HG03520 (cell line): ENCODE measurements at regions not wholly inside any gene's neighbourhood (a gene's known extent, or its start where the extent isn't known, plus 50 kb on each side); places are given as distances from the start of the nearest gene placed in this dataset.

Experiments
- ATAC-seq: cut with Tn5 transposase; IDR thresholded peaks from one replicate; pipeline ENCODE4 v1.9.1; 2021; ENCODE audit warnings: mild to moderate bottlenecking, moderate library complexity; ENCODE audit not compliant: unreplicated experiment

DNA sequence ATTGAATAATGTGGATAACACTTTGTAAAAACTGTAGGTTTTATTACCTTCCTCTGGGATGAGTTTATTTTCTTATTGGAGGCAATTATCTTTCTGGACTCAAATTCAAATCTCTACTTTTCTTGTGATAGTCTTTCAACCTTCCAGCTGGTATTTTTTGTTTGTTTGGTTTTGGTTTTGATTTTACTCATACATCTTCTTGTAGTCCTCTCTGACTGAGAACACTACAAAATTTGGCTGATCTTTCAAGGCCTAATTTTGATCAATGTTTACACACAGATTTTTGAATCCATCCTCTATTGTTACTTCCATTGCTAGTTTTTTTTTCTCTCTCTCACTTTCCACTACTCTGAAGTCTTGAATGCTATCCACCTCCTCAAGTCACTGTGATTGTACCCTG, 303.8 kb upstream of the NECTIN3 start:
- peak; percentile 83 for ATAC-seq

DNA sequence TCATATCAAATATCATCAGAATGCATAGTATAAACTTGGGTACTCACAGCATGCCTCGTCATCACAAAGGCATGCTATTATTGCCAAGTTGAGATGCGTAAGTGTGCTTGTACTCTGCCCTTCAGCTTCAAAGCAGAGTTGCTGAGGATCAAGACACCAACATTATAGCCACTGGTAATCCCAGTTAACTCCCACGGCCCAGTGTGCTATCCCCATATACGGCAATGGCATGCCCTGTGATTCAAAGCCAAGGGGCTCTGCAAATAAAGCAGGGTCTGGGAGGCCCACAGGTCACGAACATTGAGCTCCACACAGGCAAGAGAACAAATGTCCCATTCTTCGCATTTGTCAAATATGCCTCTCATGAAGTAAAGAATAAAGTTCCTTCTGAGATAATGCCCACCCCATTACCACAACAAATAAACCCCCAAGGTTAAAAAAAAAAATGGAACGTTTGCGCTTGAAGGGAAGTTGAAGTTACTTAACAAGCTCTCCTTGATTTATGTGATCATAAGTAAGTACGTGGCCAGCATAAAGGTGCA, 298.1 kb upstream of the NECTIN3 start:
- ATAC-seq: no peak

GRCh38 chr3:110774496-110775265, 296.9 kb upstream of the NECTIN3 start:
- ATAC-seq: no peak

GRCh38 chr3:110779581-110779980, 292.0 kb upstream of the NECTIN3 start:
- ATAC-seq: no peak

- no peak for ATAC-seq
Observed at GRCh38 chr3:110783541-110783940, 288.1 kb upstream of the NECTIN3 start.

- no peak for ATAC-seq
Observed at GRCh38 chr3:110788794-110789193, 282.8 kb upstream of the NECTIN3 start.

GRCh38 chr3:110789315-110789714, 282.3 kb upstream of the NECTIN3 start:
- ATAC-seq: no peak

DNA sequence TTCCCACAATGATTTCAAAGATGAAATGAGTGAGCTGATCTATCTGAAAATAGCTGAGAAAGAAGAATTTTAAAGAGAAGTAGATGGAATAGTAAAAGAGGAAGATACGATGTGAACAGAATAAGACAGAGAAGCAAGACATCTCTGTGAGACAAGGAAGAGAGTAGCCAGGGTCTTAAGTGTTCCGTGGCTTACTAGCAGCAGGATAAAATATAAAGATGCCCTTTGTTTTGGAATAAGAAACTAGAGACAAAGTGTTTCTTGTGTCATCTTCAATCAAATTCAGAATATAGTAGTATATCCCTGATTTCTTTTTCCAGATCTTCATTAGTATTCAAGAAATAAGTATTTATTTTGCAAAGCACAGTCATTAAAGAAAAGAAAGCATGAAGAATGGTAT, 281.0 kb upstream of the NECTIN3 start:
- ATAC-seq: no peak

DNA sequence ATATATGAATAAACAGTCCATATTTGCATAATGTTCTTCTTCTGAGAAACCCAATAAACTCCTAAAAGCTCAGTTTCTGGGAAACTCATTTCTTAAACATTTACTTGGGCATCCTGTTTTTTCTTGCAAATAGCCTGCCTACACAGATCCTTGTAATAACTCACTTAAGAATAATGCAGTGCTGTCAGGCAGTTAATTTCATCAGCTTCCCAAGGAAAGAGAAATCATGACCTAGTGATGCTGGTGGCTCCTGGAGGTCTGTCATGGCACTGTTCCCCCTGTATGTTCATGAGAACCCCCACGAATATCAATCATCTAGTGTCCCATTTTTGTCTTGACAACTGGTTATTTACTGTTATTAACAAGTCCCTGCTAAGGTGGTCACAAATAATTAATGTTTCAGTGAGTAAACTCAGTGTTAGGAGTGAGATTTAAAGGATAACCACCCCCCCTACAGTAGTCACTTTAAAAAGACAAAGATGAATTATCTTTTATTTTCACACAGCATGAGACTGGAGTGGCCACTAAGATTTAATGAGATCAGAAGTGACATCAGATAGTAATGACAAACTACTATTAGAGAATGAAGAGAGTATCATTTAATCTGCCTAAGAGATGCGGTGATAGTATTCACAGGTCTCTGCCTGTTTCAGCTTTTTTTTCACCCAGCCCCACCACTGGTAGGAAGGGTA, 279.5 kb upstream of the NECTIN3 start:
- no peak for ATAC-seq

GRCh38 chr3:110793611-110794010, 278.0 kb upstream of the NECTIN3 start:
- no peak for ATAC-seq

DNA sequence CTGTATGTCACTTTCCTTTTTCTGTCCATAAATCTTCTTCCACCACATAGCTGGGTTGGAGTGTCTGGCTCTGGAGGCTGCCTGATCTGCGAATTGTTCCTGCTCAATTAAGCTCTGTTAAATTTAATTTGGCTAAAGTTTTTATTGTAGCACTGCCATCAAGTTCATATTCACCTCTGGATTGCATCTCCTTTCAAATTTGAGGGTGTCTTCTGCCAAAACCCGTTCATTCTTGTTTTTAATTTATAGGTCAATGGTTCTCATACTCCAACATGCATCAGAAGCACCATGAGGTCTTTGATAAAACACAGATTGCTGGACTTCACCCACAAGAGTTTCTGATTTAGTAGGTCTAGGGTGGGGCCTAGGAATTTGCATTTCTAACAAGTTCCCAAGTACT, 276.5 kb upstream of the NECTIN3 start:
- no peak for ATAC-seq

DNA sequence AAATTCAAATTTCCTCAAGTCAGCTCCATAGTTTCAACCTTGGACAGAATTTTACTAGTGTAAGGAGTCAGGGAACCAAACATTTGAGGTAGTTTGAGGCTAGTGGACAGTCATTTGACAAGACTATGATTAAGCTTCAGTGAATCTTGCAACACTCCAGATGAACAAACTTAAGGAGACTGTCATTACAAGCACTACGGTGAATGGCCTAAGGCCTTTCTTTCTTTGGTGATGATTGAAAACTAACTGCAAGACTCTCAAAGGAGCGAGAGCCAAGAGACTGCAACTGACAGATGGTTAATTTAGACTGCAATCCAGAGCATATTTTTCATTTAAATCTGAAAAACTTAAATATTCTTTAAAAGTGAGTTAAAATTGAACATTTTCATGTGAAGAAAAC, 272.3 kb upstream of the NECTIN3 start:
- ATAC-seq: no peak

DNA sequence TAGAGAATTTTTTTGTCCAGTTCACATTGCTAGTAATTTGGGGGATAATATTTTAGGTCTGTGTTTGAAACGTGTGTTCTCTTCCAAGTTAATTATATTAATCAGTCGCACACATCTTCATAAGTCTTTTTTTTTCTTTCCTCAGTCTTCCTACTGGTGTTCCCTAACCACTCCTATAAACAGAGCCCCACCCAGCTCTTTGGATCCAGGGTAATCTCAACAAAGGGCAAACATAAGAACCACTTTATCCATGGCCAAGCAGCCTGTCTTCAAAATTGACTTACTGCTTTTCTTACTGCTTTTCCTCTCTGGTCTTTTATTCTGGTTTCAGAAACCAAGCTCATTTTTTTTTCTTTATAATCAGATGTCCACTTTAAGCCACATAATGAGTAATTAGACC, 266.8 kb upstream of the NECTIN3 start:
- no peak for ATAC-seq

- no peak for ATAC-seq
Observed at GRCh38 chr3:110806924-110807323, 264.7 kb upstream of the NECTIN3 start.

- ATAC-seq: no peak
Observed at GRCh38 chr3:110808630-110809029, 263.0 kb upstream of the NECTIN3 start.

GRCh38 chr3:110810356-110810755, 261.3 kb upstream of the NECTIN3 start:
- no peak for ATAC-seq

GRCh38 chr3:110811050-110811449, 260.6 kb upstream of the NECTIN3 start:
- ATAC-seq: no peak

DNA sequence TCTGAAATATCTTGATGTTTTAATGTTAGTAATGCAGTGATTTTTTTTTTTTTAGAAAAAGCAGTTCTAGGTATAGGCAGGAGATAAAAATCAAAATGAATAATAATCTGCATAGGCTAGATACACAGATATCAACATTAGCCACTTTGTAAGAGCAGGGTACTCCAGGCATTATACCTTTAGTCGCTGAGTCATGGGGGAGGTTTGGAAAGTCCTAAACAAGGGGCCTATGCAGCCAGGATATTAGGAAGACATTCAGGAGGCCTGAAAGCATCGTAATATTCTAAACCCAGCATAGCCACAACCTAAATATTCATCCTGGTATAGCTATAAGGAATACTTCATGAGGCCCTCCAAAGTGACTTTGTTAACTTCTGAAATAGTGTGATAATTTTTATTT, 258.1 kb upstream of the NECTIN3 start:
- no peak for ATAC-seq

- peak; percentile 87 for ATAC-seq
Observed at GRCh38 chr3:110814170-110815007, 257.2 kb upstream of the NECTIN3 start.

DNA sequence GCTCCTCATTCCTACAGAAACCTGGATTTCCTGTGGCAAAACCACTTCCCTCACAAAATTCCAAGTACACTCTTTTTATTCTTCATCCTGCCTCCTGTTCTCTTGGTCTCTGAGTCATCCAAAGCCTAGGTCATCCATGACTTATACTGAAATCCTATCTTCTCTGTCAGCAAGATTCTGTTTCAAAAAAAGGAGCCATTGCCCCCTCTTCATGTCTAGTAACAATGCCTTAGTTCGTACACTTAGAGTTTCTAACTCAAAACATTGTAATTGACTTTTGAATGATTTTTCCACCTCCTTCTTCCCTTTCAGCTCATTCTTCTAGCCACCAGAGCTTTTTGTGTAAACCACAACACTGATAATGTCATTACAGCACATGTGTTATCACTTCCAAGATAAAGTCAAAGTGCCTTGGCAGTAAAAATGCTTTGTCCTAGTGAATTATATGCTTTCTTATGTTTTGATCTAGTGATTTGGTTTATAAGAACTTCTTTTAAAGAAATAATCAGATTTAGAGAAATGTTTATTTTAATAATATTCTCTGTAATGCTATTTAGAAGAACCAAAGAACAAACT, 256.5 kb upstream of the NECTIN3 start:
- ATAC-seq: no peak

DNA sequence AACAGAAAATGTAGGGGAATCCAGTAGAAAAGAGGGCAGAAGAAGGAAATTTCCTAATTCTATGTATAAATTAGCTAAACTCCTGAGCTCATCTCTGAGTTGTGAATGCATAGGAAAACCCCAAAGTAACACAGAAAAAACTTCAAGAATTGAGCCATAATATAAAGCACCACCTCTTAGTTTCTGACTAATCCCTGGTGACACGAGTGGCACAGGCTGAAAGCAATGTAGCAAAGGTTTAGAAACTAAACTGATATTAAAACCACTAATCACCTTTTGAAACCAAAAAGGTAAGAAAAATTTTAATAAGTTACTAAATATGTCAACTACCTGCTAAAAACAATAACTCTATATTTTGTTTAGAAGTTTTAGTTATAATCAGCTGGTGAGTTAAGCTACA, 255.6 kb upstream of the NECTIN3 start:
- ATAC-seq: peak; percentile 40
